H1 (cell line): ENCODE measurements at regions not wholly inside any gene's neighbourhood (a gene's known extent, or its start where the extent isn't known, plus 50 kb on each side); places are given as distances from the start of the nearest gene placed in this dataset.

ENCODE experiments used
- CTCF ChIA-PET: fragments of 300-600 bp; sonication (Branson Sonifier 250); formaldehyde crosslinking; loops from one replicate; lab custom pipeline; 2021; ENCODE audit not compliant: partially characterized antibody; lab: Charles Lee
- POLR2A ChIA-PET: fragments of 300-600 bp; sonication (Branson Sonifier 250); formaldehyde crosslinking; loops from one replicate; lab custom pipeline; 2021; ENCODE audit warnings: inconsistent platforms; ENCODE audit not compliant: partially characterized antibody; lab: Charles Lee
- DNase-seq, 2 experiments: peaks; one replicate each; pipeline versions ENCODE4 v3.0.0 to v3.0.0-alpha.2; 2010 to 2022; ENCODE audit warnings: low spot score in 2 of 2, low read depth in 1 of 2, mixed read lengths in 1 of 2
- FAIRE-seq: peaks from 2 replicates; lab custom pipeline; 2011; peaks lifted over from hg19 to GRCh38; lab: Jason Lieb, UNC
- H2AFZ ChIP-seq: 2 replicates; pipeline ENCODE4 v1.8.1; 2012; ENCODE audit warnings: low read length, inconsistent platforms
- H2AK5ac ChIP-seq: 2 replicates; pipeline ENCODE4 v1.6.1; 2013; ENCODE audit warnings: low read depth, low read length
- H2BK120ac ChIP-seq: replicated peaks from 2 replicates; pipeline ENCODE3; 2013; ENCODE audit warnings: low read depth, low read length, inconsistent platforms
- H2BK12ac ChIP-seq: 2 replicates; pipeline ENCODE4 v1.6.1; 2013; ENCODE audit warnings: low read depth, low read length
- H2BK15ac ChIP-seq: 2 replicates; pipeline ENCODE4 v1.6.1; 2013; ENCODE audit warnings: low read length
- H2BK20ac ChIP-seq: 2 replicates; pipeline ENCODE4 v1.6.1; 2013; ENCODE audit warnings: low read length
- H2BK5ac ChIP-seq: 2 replicates; pipeline ENCODE4 v1.6.1; 2013; ENCODE audit warnings: low read depth, low read length
- H3K14ac ChIP-seq: 2 replicates; pipeline ENCODE4 v1.6.1; 2013; ENCODE audit warnings: inconsistent platforms; ENCODE audit not compliant: insufficient read length
- H3K18ac ChIP-seq: 2 replicates; pipeline ENCODE4 v1.6.1; 2013; ENCODE audit warnings: low read length; ENCODE audit errors: extremely low read depth
- H3K23ac ChIP-seq: 2 replicates; pipeline ENCODE4 v1.6.1; 2013; ENCODE audit warnings: inconsistent platforms; ENCODE audit not compliant: insufficient read length
- H3K23me2 ChIP-seq: 2 replicates; pipeline ENCODE4 v1.6.1; 2013; ENCODE audit warnings: low read depth, low read length
- H3K27ac ChIP-seq: 2 replicates; pipeline ENCODE4 v1.6.1; 2011; ENCODE audit warnings: low read depth, low read length, inconsistent platforms
- H3K27me3 ChIP-seq, 4 experiments: replicated peaks in 1 of 4; 1 replicate in 1 of 4; 2 replicates in 3 of 4; pipeline versions ENCODE4 v1.6.1 to v1.8.1; 2011 to 2013; ENCODE audit warnings: low read length in 3 of 4, mild to moderate bottlenecking in 3 of 4, inconsistent platforms in 2 of 4, mixed read lengths in 2 of 4, moderate library complexity in 1 of 4; ENCODE audit not compliant: control insufficient read depth in 3 of 4, insufficient read depth in 3 of 4; ENCODE audit errors: extremely low read depth in 1 of 4
- H3K36me3 ChIP-seq, 4 experiments: 2 replicates each; pipeline versions ENCODE4 v1.6.1 to v1.8.1; 2011 to 2013; ENCODE audit warnings: mild to moderate bottlenecking in 4 of 4, low read length in 3 of 4, moderate library complexity in 2 of 4, control low read depth in 1 of 4, inconsistent platforms in 1 of 4; ENCODE audit not compliant: insufficient read depth in 4 of 4, control insufficient read depth in 2 of 4
- H3K4ac ChIP-seq: replicated peaks from 2 replicates; pipeline ENCODE3; 2013; ENCODE audit warnings: low read length, low read depth, mixed read lengths, inconsistent platforms; ENCODE audit not compliant: insufficient read length
- H3K4me1 ChIP-seq, 4 experiments: replicated peaks in 1 of 4; 1 replicate in 1 of 4; 2 replicates in 3 of 4; pipeline versions ENCODE4 v1.6.1 to v1.8.1; 2011 to 2013; ENCODE audit warnings: low read length in 3 of 4, inconsistent platforms in 2 of 4, mixed read lengths in 1 of 4; ENCODE audit not compliant: insufficient read depth in 4 of 4, control insufficient read depth in 3 of 4
- H3K4me2 ChIP-seq, 2 experiments: 2 replicates each; pipeline versions ENCODE4 v1.6.1 to v1.8.1; 2011 to 2013; ENCODE audit warnings: low read depth in 2 of 2, low read length in 2 of 2, control low read depth in 1 of 2, inconsistent platforms in 1 of 2, mild to moderate bottlenecking in 1 of 2; ENCODE audit not compliant: insufficient read depth in 1 of 2
- H3K4me3 ChIP-seq, 4 experiments: fragments of 200-600, 300-600 bp in 1 of 4; sonication (generic), shearing (Covaris generic), sonication (Bioruptor Twin) in 1 of 4; 2 replicates each; pipeline versions ENCODE4 v1.5.1 to v1.8.1; 2011 to 2016; ENCODE audit warnings: low read length in 4 of 4, low read depth in 3 of 4, control low read depth in 2 of 4, inconsistent platforms in 2 of 4, mild to moderate bottlenecking in 2 of 4, mixed read lengths in 1 of 4, moderate library complexity in 1 of 4; ENCODE audit not compliant: insufficient read depth in 2 of 4; ENCODE audit errors: extremely low read depth in 1 of 4
- H3K56ac ChIP-seq: replicated peaks from 2 replicates; pipeline ENCODE3; 2013; ENCODE audit warnings: low read depth, mild to moderate bottlenecking, mixed read lengths, low read length, inconsistent platforms; ENCODE audit not compliant: insufficient read length
- H3K79me1 ChIP-seq: 2 replicates; pipeline ENCODE4 v1.6.1; 2013; ENCODE audit warnings: low read depth, low read length, control low read depth
- H3K79me2 ChIP-seq, 2 experiments: 2 replicates each; pipeline versions ENCODE4 v1.6.1 to v1.8.1; 2012 to 2013; ENCODE audit warnings: low read length in 2 of 2, mild to moderate bottlenecking in 2 of 2, inconsistent platforms in 1 of 2; ENCODE audit not compliant: insufficient read depth in 2 of 2, control insufficient read depth in 1 of 2
- H3K9ac ChIP-seq, 4 experiments: replicated peaks in 1 of 4; 1 replicate in 1 of 4; 2 replicates in 3 of 4; pipeline versions ENCODE4 v1.6.1 to v1.8.1; 2011 to 2013; ENCODE audit warnings: low read depth in 3 of 4, low read length in 3 of 4, control low read depth in 2 of 4, mild to moderate bottlenecking in 2 of 4, moderate library complexity in 2 of 4, inconsistent platforms in 1 of 4; ENCODE audit errors: extremely low read depth in 1 of 4
- H3K9me3 ChIP-seq, 2 experiments: 2 replicates each; pipeline versions ENCODE4 v1.6.1 to v1.8.1; 2012 to 2013; ENCODE audit warnings: mild to moderate bottlenecking in 2 of 2, moderate library complexity in 2 of 2, control low read depth in 1 of 2, inconsistent platforms in 1 of 2, low read depth in 1 of 2, low read length in 1 of 2, mixed read lengths in 1 of 2; ENCODE audit not compliant: insufficient read depth in 2 of 2
- H4K20me1 ChIP-seq, 2 experiments: replicated peaks in 1 of 2; 2 replicates each; pipeline versions ENCODE3 to v1.8.1; 2011 to 2013; ENCODE audit warnings: inconsistent platforms in 2 of 2, low read length in 2 of 2, mild to moderate bottlenecking in 1 of 2; ENCODE audit not compliant: insufficient read depth in 2 of 2, control insufficient read depth in 1 of 2
- H4K5ac ChIP-seq: 2 replicates; pipeline ENCODE4 v1.6.1; 2013; ENCODE audit warnings: low read length, low read depth, mixed read lengths, inconsistent platforms; ENCODE audit not compliant: insufficient read length
- H4K8ac ChIP-seq: 2 replicates; pipeline ENCODE4 v1.8.0; 2013; ENCODE audit warnings: mild to moderate bottlenecking, moderate library complexity, low read length, inconsistent platforms; ENCODE audit not compliant: insufficient read depth; ENCODE audit errors: extremely low read depth
- H4K91ac ChIP-seq: replicated peaks from 2 replicates; pipeline ENCODE3; 2013; ENCODE audit warnings: low read length, mixed read lengths, inconsistent platforms; ENCODE audit not compliant: insufficient read length
- CEBPB ChIP-seq: IDR thresholded peaks from 2 replicates; pipeline ENCODE4 v1.6.1; 2012; ENCODE audit warnings: low read depth, low read length
- EZH2 ChIP-seq: fragments of 200-600 bp; sonication (generic); IDR thresholded peaks from 2 replicates; pipeline ENCODE4 v1.7.1; 2012; ENCODE audit warnings: low read depth, mild to moderate bottlenecking, moderate library complexity, low read length, inconsistent platforms; ENCODE audit not compliant: severe bottlenecking
- JUND ChIP-seq: IDR thresholded peaks from 2 replicates; pipeline ENCODE4 v1.6.1; 2011; ENCODE audit warnings: mild to moderate bottlenecking, improper control_type of control experiment, low read length
- POU5F1 ChIP-seq: IDR thresholded peaks from 2 replicates; pipeline ENCODE4 v1.6.1; 2011; ENCODE audit warnings: low read depth, mild to moderate bottlenecking, low read length, moderate library complexity
- RBBP5 ChIP-seq: IDR thresholded peaks from 2 replicates; pipeline ENCODE4 v1.7.1; 2012; ENCODE audit warnings: low read depth, mild to moderate bottlenecking, inconsistent platforms, low read length, moderate library complexity, borderline replicate concordance
- SIRT6 ChIP-seq: IDR thresholded peaks from one replicate; pipeline ENCODE4 v1.7.1; 2012; ENCODE audit warnings: low read length, inconsistent platforms
- TBP ChIP-seq: IDR thresholded peaks from 2 replicates; pipeline ENCODE4 v1.6.1; 2011; ENCODE audit warnings: low read depth, low read length, improper control_type of control experiment
- TEAD4 ChIP-seq: IDR thresholded peaks from 2 replicates; pipeline ENCODE4 v1.6.1; 2012; ENCODE audit warnings: low read depth, low read length, inconsistent platforms, mixed read lengths
- YY1 ChIP-seq: IDR thresholded peaks from 2 replicates; pipeline ENCODE4 v1.6.1; 2011; ENCODE audit warnings: low read depth, mild to moderate bottlenecking, low read length
- WGBS, 2 experiments: shearing (Covaris generic) in 1 of 2; methylation state at CpG; one replicate each; pipeline versions ENCODE4 v1.1.6 to v1.1.7; 2013 to 2015; ENCODE audit warnings: low lambda C conversion rate in 2 of 2, mixed read lengths in 2 of 2, inconsistent platforms in 1 of 2, low coverage in 1 of 2, missing lambda C conversion rate in 1 of 2; ENCODE audit not compliant: insufficient replicate concordance in 2 of 2, insufficient coverage in 1 of 2, insufficient read length in 1 of 2; ENCODE audit errors: extremely low coverage in 1 of 2, missing lambda C conversion rate in 1 of 2; 5-methylcytosine and 5-hydroxymethylcytosine counted together

DNA sequence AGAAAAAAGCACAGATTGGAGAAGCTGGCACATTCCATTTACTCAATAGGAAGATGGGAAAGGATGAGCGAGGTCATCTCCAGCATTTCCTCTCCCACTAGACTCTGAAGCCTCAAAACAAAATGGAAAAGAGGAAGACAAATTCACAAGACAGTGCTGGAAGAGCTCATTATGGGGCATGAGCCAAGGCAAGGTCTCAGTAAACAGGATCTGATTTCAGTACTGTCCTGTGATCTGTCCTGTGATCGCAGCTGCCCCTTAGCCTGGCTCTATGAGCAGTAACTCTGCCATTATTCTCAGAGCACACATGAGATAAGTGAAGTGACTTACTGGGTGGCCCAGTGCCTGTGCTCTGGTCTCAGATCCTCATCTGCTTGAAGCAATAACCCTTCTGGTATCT, 68.1 kb upstream of the SLC4A11 start:
- H3K27ac ChIP-seq = no peak overlapping the region
- no peak overlapping the region for H3K23ac ChIP-seq
- no peak overlapping the region for H3K18ac ChIP-seq
- no peak overlapping the region for H4K5ac ChIP-seq
- no peaks in the 10 kb centered on the region for H3K9me3 ChIP-seq
- H3K14ac ChIP-seq = no peak overlapping the region
- POLR2A ChIA-PET = no interaction called here
- no peaks in the 10 kb centered on the region for H3K79me2 ChIP-seq
- no peak overlapping the region for H4K91ac ChIP-seq
- H3K4me2 ChIP-seq = no peak overlapping the region
- no peaks in the 10 kb centered on the region for H3K23me2 ChIP-seq
- no peaks in the 10 kb centered on the region for H3K4me1 ChIP-seq
- H4K20me1 ChIP-seq = no peaks in the 10 kb centered on the region
- no peak for FAIRE-seq
- no peak overlapping the region for H2BK5ac ChIP-seq
- CTCF ChIA-PET = interaction anchor here (0.6 to 5.2 kb wide), 6 partner anchors 9 to 166 kb away, joined by 3 to 51 read pairs (median 6); no protein-coding TSS in a partner anchor
- H2AFZ ChIP-seq = no peak overlapping the region
- H2BK15ac ChIP-seq = no peak overlapping the region
- H2BK20ac ChIP-seq = no peak overlapping the region
- TF ChIP-seq POU5F1 (no peak), CEBPB (no peak), TBP (no peak), TEAD4 (no peak), YY1 (no peak), JUND (no peak), SIRT6 (no peak), EZH2 (no peak), RBBP5 (no peak)
- DNase-seq = no peak
- H2BK120ac ChIP-seq = no peak overlapping the region
- H3K27me3 ChIP-seq = no peaks in the 10 kb centered on the region
- H3K56ac ChIP-seq = no peak overlapping the region
- no peak overlapping the region for H3K4ac ChIP-seq
- no peak overlapping the region for H2BK12ac ChIP-seq
- peaks cover 0 to 3% (median 0%) of the 10 kb centered on the region in 4 experiments; a peak in 1 of 8 replicates for H3K36me3 ChIP-seq
- H3K4me3 ChIP-seq = no peak overlapping the region
- H3K79me1 ChIP-seq = no peaks in the 10 kb centered on the region
- WGBS, 2 experiments = 90% methylated on average over 2 of the region's 2 CpGs; no CpG with 5 or more reads in 1 of the 2 experiments
- H3K9ac ChIP-seq = no peak overlapping the region
- no peak overlapping the region for H4K8ac ChIP-seq
- H2AK5ac ChIP-seq = no peak overlapping the region
